GM19238 (cell line): ENCODE measurements at regions not wholly inside any gene's neighbourhood (a gene's known extent, or its start where the extent isn't known, plus 50 kb on each side); places are given as distances from the start of the nearest gene placed in this dataset.

Experiments used
- DNase-seq: peaks from one replicate; pipeline ENCODE4 v3.0.0; 2011; ENCODE audit warnings: low spot score; ENCODE audit not compliant: insufficient read length

GRCh38 chr2:147711031-147711430 lies 133.8 kb upstream of the ACVR2A start:
- no peak for DNase-seq

GRCh38 chr2:147709655-147710054 lies 135.2 kb upstream of the ACVR2A start:
- no peak for DNase-seq

- DNase-seq: no peak
Observed at GRCh38 chr2:147703171-147703570, 141.7 kb upstream of the ACVR2A start.

GRCh38 chr2:147698166-147698565 lies 146.7 kb upstream of the ACVR2A start:
- no peak for DNase-seq

GRCh38 chr2:147696426-147696825 lies 148.4 kb upstream of the ACVR2A start:
- no peak for DNase-seq

- peak; percentile 48 for DNase-seq
Observed at GRCh38 chr2:147689220-147689909, 155.5 kb upstream of the ACVR2A start.

GRCh38 chr2:147688242-147688641 lies 156.6 kb upstream of the ACVR2A start:
- DNase-seq: no peak

GRCh38 chr2:147686365-147686764 lies 158.5 kb upstream of the ACVR2A start:
- no peak for DNase-seq

GRCh38 chr2:147684903-147685302 lies 159.9 kb upstream of the ACVR2A start:
- DNase-seq: no peak

GRCh38 chr2:147683380-147683779 lies 161.4 kb upstream of the ACVR2A start:
- no peak for DNase-seq

- DNase-seq: no peak
Observed at GRCh38 chr2:147681093-147681492, 163.7 kb upstream of the ACVR2A start.

- DNase-seq: no peak
Observed at GRCh38 chr2:147679955-147680531, 164.8 kb upstream of the ACVR2A start.

- DNase-seq: no peak
Observed at GRCh38 chr2:147679191-147679954, 165.5 kb upstream of the ACVR2A start.

GRCh38 chr2:147665105-147665504 lies 179.7 kb upstream of the ACVR2A start:
- DNase-seq: no peak

- DNase-seq: no peak
Observed at GRCh38 chr2:147663962-147664361, 180.9 kb upstream of the ACVR2A start.

GRCh38 chr2:147663153-147663961 lies 181.5 kb upstream of the ACVR2A start:
- no peak for DNase-seq

GRCh38 chr2:147662221-147662620 lies 182.6 kb upstream of the ACVR2A start:
- no peak for DNase-seq

GRCh38 chr2:147660680-147661079 lies 184.1 kb upstream of the ACVR2A start:
- DNase-seq: no peak

- no peak for DNase-seq
Observed at GRCh38 chr2:147659051-147659450, 185.8 kb upstream of the ACVR2A start.

GRCh38 chr2:147657086-147658000 lies 187.5 kb upstream of the ACVR2A start:
- no peak for DNase-seq

- no peak for DNase-seq
Observed at GRCh38 chr2:147649998-147650397, 194.8 kb upstream of the ACVR2A start.
